ENCODE measurements at regions not wholly inside any gene's neighbourhood (a gene's known extent, or its start where the extent isn't known, plus 50 kb on each side); places are given as distances from the start of the nearest gene placed in this dataset.
A peak's percentile ranks its signal among the peaks of the same experiment; 100 is the strongest.

- Histone ChIP-seq H3K27ac (ENCODE audit: low read depth, low read length) (no peak overlapping the region), H3K9me3 (ENCODE audit: control insufficient read depth in 5 of 5, low read length in 5 of 5) (no peaks in the 10 kb centered on the region), H3K27me3 (ENCODE audit: control insufficient read depth in 5 of 5, insufficient read depth in 4 of 5, low read length in 5 of 5) (no peaks in the 10 kb centered on the region), H3K4me1 (ENCODE audit: control insufficient read depth in 5 of 5, insufficient read depth in 5 of 5, low read length in 5 of 5) (peaks cover 0 to 13% (median 0%) of the 10 kb centered on the region in 5 donors), H3K36me3 (ENCODE audit: control insufficient read depth in 5 of 5, insufficient read depth in 5 of 5, low read length in 5 of 5) (no peaks in the 10 kb centered on the region), H3K4me3 (ENCODE audit: low read depth in 1 of 5, low read length in 5 of 5) (no peak overlapping the region), H3K9ac (ENCODE audit: low read length in 5 of 5) (no peak overlapping the region)
Observed at GRCh38 chr18:77600674-77601073, 351.0 kb downstream of the GALR1 start.

GRCh38 chr18:77601567-77601966 is 351.9 kb downstream of the GALR1 start:
- Histone ChIP-seq H3K9me3 (ENCODE audit: control insufficient read depth in 5 of 5, low read length in 5 of 5) (no peaks in the 10 kb centered on the region), H3K36me3 (ENCODE audit: control insufficient read depth in 5 of 5, insufficient read depth in 5 of 5, low read length in 5 of 5) (no peaks in the 10 kb centered on the region), H3K9ac (ENCODE audit: low read length in 5 of 5) (no peak overlapping the region), H3K27ac (ENCODE audit: low read depth, low read length) (no peak overlapping the region), H3K27me3 (ENCODE audit: control insufficient read depth in 5 of 5, insufficient read depth in 4 of 5, low read length in 5 of 5) (no peaks in the 10 kb centered on the region), H3K4me1 (ENCODE audit: control insufficient read depth in 5 of 5, insufficient read depth in 5 of 5, low read length in 5 of 5) (peaks cover 0 to 13% (median 0%) of the 10 kb centered on the region in 5 donors), H3K4me3 (ENCODE audit: low read depth in 1 of 5, low read length in 5 of 5) (no peak overlapping the region)

GRCh38 chr18:77607087-77607486 is 357.4 kb downstream of the GALR1 start:
- H3K4me1 ChIP-seq (ENCODE audit: control insufficient read depth in 5 of 5, insufficient read depth in 5 of 5, low read length in 5 of 5), result no peaks in the 10 kb centered on the region
- H3K9ac ChIP-seq (ENCODE audit: low read length in 5 of 5), result no peak overlapping the region
- no peak overlapping the region for H3K4me3 ChIP-seq (ENCODE audit: low read depth in 1 of 5, low read length in 5 of 5)
- no peaks in the 10 kb centered on the region for H3K27me3 ChIP-seq (ENCODE audit: control insufficient read depth in 5 of 5, insufficient read depth in 4 of 5, low read length in 5 of 5)
- H3K27ac ChIP-seq (ENCODE audit: low read depth, low read length), result no peak overlapping the region
- H3K9me3 ChIP-seq (ENCODE audit: control insufficient read depth in 5 of 5, low read length in 5 of 5), result no peaks in the 10 kb centered on the region
- no peaks in the 10 kb centered on the region for H3K36me3 ChIP-seq (ENCODE audit: control insufficient read depth in 5 of 5, insufficient read depth in 5 of 5, low read length in 5 of 5)

- no peak overlapping the region for H3K27ac ChIP-seq (ENCODE audit: low read depth, low read length)
- no peak overlapping the region for H3K9ac ChIP-seq (ENCODE audit: low read length in 5 of 5)
- H3K27me3 ChIP-seq (ENCODE audit: control insufficient read depth in 5 of 5, insufficient read depth in 4 of 5, low read length in 5 of 5), result peaks cover 0 to 3% (median 0%) of the 10 kb centered on the region in 5 donors
- H3K9me3 ChIP-seq (ENCODE audit: control insufficient read depth in 5 of 5, low read length in 5 of 5), result no peaks in the 10 kb centered on the region
- H3K4me1 ChIP-seq (ENCODE audit: control insufficient read depth in 5 of 5, insufficient read depth in 5 of 5, low read length in 5 of 5), result no peaks in the 10 kb centered on the region
- no peaks in the 10 kb centered on the region for H3K36me3 ChIP-seq (ENCODE audit: control insufficient read depth in 5 of 5, insufficient read depth in 5 of 5, low read length in 5 of 5)
- no peak overlapping the region for H3K4me3 ChIP-seq (ENCODE audit: low read depth in 1 of 5, low read length in 5 of 5)
Observed at GRCh38 chr18:77608807-77609206, 359.2 kb downstream of the GALR1 start.

- no peaks in the 10 kb centered on the region for H3K36me3 ChIP-seq (ENCODE audit: control insufficient read depth in 5 of 5, insufficient read depth in 5 of 5, low read length in 5 of 5)
- peaks cover 3 to 38% (median 29%) of the 10 kb centered on the region in 5 donors for H3K4me1 ChIP-seq (ENCODE audit: control insufficient read depth in 5 of 5, insufficient read depth in 5 of 5, low read length in 5 of 5)
- no peak overlapping the region for H3K27ac ChIP-seq (ENCODE audit: low read depth, low read length)
- no peak overlapping the region for H3K4me3 ChIP-seq (ENCODE audit: low read depth in 1 of 5, low read length in 5 of 5)
- H3K27me3 ChIP-seq (ENCODE audit: control insufficient read depth in 5 of 5, insufficient read depth in 4 of 5, low read length in 5 of 5), result peaks cover 0 to 3% (median 0%) of the 10 kb centered on the region in 5 donors
- H3K9ac ChIP-seq (ENCODE audit: low read length in 5 of 5), result no peak overlapping the region
- no peaks in the 10 kb centered on the region for H3K9me3 ChIP-seq (ENCODE audit: control insufficient read depth in 5 of 5, low read length in 5 of 5)
Observed at GRCh38 chr18:77617694-77618093, 368.0 kb downstream of the GALR1 start.

GRCh38 chr18:77619525-77619924 is 369.9 kb downstream of the GALR1 start:
- Histone ChIP-seq H3K36me3 (ENCODE audit: control insufficient read depth in 5 of 5, insufficient read depth in 5 of 5, low read length in 5 of 5) (no peaks in the 10 kb centered on the region), H3K4me3 (ENCODE audit: low read depth in 1 of 5, low read length in 5 of 5) (no peak overlapping the region), H3K9ac (ENCODE audit: low read length in 5 of 5) (no peak overlapping the region), H3K9me3 (ENCODE audit: control insufficient read depth in 5 of 5, low read length in 5 of 5) (no peaks in the 10 kb centered on the region), H3K27ac (ENCODE audit: low read depth, low read length) (no peak overlapping the region), H3K27me3 (ENCODE audit: control insufficient read depth in 5 of 5, insufficient read depth in 4 of 5, low read length in 5 of 5) (no peaks in the 10 kb centered on the region), H3K4me1 (ENCODE audit: control insufficient read depth in 5 of 5, insufficient read depth in 5 of 5, low read length in 5 of 5) (peaks cover 3 to 38% (median 29%) of the 10 kb centered on the region in 5 donors)

GRCh38 chr18:77622009-77622692 is 372.5 kb downstream of the GALR1 start:
- Histone ChIP-seq H3K9ac (ENCODE audit: low read length in 5 of 5) (no peak overlapping the region), H3K4me1 (ENCODE audit: control insufficient read depth in 5 of 5, insufficient read depth in 5 of 5, low read length in 5 of 5) (peaks cover 3 to 38% (median 29%) of the 10 kb centered on the region in 5 donors), H3K27ac (ENCODE audit: low read depth, low read length) (no peak overlapping the region), H3K4me3 (ENCODE audit: low read depth in 1 of 5, low read length in 5 of 5) (peak overlapping the region in 1 of 5 donors; percentile 11), H3K36me3 (ENCODE audit: control insufficient read depth in 5 of 5, insufficient read depth in 5 of 5, low read length in 5 of 5) (no peaks in the 10 kb centered on the region), H3K27me3 (ENCODE audit: control insufficient read depth in 5 of 5, insufficient read depth in 4 of 5, low read length in 5 of 5) (no peaks in the 10 kb centered on the region), H3K9me3 (ENCODE audit: control insufficient read depth in 5 of 5, low read length in 5 of 5) (no peaks in the 10 kb centered on the region)

GRCh38 chr18:77632758-77633157 is 383.1 kb downstream of the GALR1 start:
- H3K36me3 ChIP-seq (ENCODE audit: control insufficient read depth in 5 of 5, insufficient read depth in 5 of 5, low read length in 5 of 5), result no peaks in the 10 kb centered on the region
- no peak overlapping the region for H3K4me3 ChIP-seq (ENCODE audit: low read depth in 1 of 5, low read length in 5 of 5)
- H3K27ac ChIP-seq (ENCODE audit: low read depth, low read length), result no peak overlapping the region
- H3K9me3 ChIP-seq (ENCODE audit: control insufficient read depth in 5 of 5, low read length in 5 of 5), result no peaks in the 10 kb centered on the region
- no peak overlapping the region for H3K9ac ChIP-seq (ENCODE audit: low read length in 5 of 5)
- no peaks in the 10 kb centered on the region for H3K27me3 ChIP-seq (ENCODE audit: control insufficient read depth in 5 of 5, insufficient read depth in 4 of 5, low read length in 5 of 5)
- peaks cover 2 to 13% (median 6%) of the 10 kb centered on the region in 5 donors for H3K4me1 ChIP-seq (ENCODE audit: control insufficient read depth in 5 of 5, insufficient read depth in 5 of 5, low read length in 5 of 5)

GRCh38 chr18:77634494-77634893 is 384.8 kb downstream of the GALR1 start:
- Histone ChIP-seq H3K9ac (ENCODE audit: low read length in 5 of 5) (no peak overlapping the region), H3K9me3 (ENCODE audit: control insufficient read depth in 5 of 5, low read length in 5 of 5) (no peaks in the 10 kb centered on the region), H3K36me3 (ENCODE audit: control insufficient read depth in 5 of 5, insufficient read depth in 5 of 5, low read length in 5 of 5) (no peaks in the 10 kb centered on the region), H3K27me3 (ENCODE audit: control insufficient read depth in 5 of 5, insufficient read depth in 4 of 5, low read length in 5 of 5) (no peaks in the 10 kb centered on the region), H3K27ac (ENCODE audit: low read depth, low read length) (no peak overlapping the region), H3K4me3 (ENCODE audit: low read depth in 1 of 5, low read length in 5 of 5) (no peak overlapping the region), H3K4me1 (ENCODE audit: control insufficient read depth in 5 of 5, insufficient read depth in 5 of 5, low read length in 5 of 5) (peaks cover 2 to 13% (median 6%) of the 10 kb centered on the region in 5 donors)

- Histone ChIP-seq H3K4me1 (ENCODE audit: control insufficient read depth in 5 of 5, insufficient read depth in 5 of 5, low read length in 5 of 5) (peaks cover 2 to 13% (median 6%) of the 10 kb centered on the region in 5 donors), H3K27ac (ENCODE audit: low read depth, low read length) (no peak overlapping the region), H3K27me3 (ENCODE audit: control insufficient read depth in 5 of 5, insufficient read depth in 4 of 5, low read length in 5 of 5) (no peaks in the 10 kb centered on the region), H3K9ac (ENCODE audit: low read length in 5 of 5) (no peak overlapping the region), H3K9me3 (ENCODE audit: control insufficient read depth in 5 of 5, low read length in 5 of 5) (no peaks in the 10 kb centered on the region), H3K36me3 (ENCODE audit: control insufficient read depth in 5 of 5, insufficient read depth in 5 of 5, low read length in 5 of 5) (no peaks in the 10 kb centered on the region), H3K4me3 (ENCODE audit: low read depth in 1 of 5, low read length in 5 of 5) (no peak overlapping the region)
Observed at GRCh38 chr18:77635451-77635850, 385.8 kb downstream of the GALR1 start.
